Thyroid gland (tissue), 4 donors: ENCODE measurements at regions not wholly inside any gene's neighbourhood (a gene's known extent, or its start where the extent isn't known, plus 50 kb on each side); places are given as distances from the start of the nearest gene placed in this dataset.

Source experiments
- DNase-seq, 2 donors: peaks; one replicate each; pipeline ENCODE4 v3.0.0-alpha.2; 2019
- H3K27ac ChIP-seq, 3 donors: fragments of 200-600 bp; sonication (generic); 1 replicate in 2 of 3; 2 replicates in 1 of 3; pipeline ENCODE4 v1.5.1; 2016 to 2019; ENCODE audit warnings: mild to moderate bottlenecking in 1 of 3, moderate library complexity in 1 of 3
- H3K27me3 ChIP-seq: fragments of 200-600 bp; sonication (generic); one replicate; pipeline ENCODE4 v1.5.1; 2019
- H3K36me3 ChIP-seq, 2 donors: fragments of 200-600 bp; sonication (generic); one replicate each; pipeline ENCODE4 v1.5.1; 2016 to 2019
- H3K4me1 ChIP-seq, 2 donors: fragments of 200-600 bp; sonication (generic); one replicate each; pipeline ENCODE4 v1.5.1; 2017 to 2019
- H3K4me3 ChIP-seq, 3 donors: fragments of 200-600 bp; sonication (generic); replicated peaks in 1 of 3; 1 replicate in 2 of 3; 2 replicates in 1 of 3; pipeline ENCODE4 v1.5.1; 2016; ENCODE audit warnings: mild to moderate bottlenecking in 1 of 3
- H3K9me3 ChIP-seq: fragments of 200-600 bp; sonication (generic); one replicate; pipeline ENCODE4 v1.5.1; 2017
- POLR2A ChIP-seq, 2 donors: fragments of 450-650 bp; IDR thresholded peaks; one replicate each; pipeline ENCODE4 v1.6.1; 2017; ENCODE audit warnings: antibody characterized with exemption in 2 of 2, mild to moderate bottlenecking in 2 of 2, moderate library complexity in 1 of 2
- WGBS, 2 donors: methylation state at CpG; one replicate each; pipeline ENCODE4 v1.1.5; 2017; 5-methylcytosine and 5-hydroxymethylcytosine counted together
- intact Hi-C: fragments of 100-400 bp; cut with DNase I; formaldehyde crosslinking; loops from one replicate; pipeline ENCODE4 v1.15.1; 2023
- TF ChIP-seq, protein P1 (sequence below), 6 experiments: fragments of 200-600 bp in 3 of 6; fragments of 450-650 bp in 3 of 6; sonication (generic) in 3 of 6; IDR thresholded peaks; one replicate each; pipeline ENCODE4 v1.5.1; 2016 to 2019; ENCODE audit warnings: antibody characterized with exemption in 6 of 6, mild to moderate bottlenecking in 2 of 6, inconsistent platforms in 1 of 6, moderate library complexity in 1 of 6

DNA sequence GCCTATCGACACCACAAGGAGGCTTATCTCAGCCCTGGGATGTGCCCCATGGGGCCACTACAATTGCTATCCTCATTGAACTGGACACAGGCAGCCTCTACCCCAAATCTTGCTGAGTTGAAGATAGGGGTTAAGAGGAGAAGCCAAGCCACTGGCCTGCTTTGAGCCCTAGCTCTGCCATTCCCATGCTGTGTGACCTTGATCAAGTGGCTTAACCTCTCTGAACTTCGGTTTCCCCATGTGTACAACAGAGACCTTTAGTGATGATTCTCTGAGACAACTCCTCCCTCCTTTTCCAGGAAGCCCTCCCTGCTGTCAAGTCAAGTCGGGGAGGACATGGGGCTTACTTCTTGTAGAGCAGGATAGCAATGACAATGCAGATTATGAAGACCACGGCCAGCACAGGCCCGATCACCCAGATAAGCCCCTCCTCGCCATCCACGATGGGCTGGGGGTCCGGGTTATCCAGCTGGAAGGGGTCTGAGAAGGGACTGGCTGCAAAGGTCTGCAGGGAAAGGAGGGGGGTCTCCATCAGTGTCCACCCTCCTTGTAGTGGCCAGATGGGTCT, 121.6 kb downstream of the PTPRS start:
- no peaks in the 10 kb centered on the region for H3K4me1 ChIP-seq
- no peak overlapping the region for H3K27ac ChIP-seq
- TF ChIP-seq, protein P1, sequence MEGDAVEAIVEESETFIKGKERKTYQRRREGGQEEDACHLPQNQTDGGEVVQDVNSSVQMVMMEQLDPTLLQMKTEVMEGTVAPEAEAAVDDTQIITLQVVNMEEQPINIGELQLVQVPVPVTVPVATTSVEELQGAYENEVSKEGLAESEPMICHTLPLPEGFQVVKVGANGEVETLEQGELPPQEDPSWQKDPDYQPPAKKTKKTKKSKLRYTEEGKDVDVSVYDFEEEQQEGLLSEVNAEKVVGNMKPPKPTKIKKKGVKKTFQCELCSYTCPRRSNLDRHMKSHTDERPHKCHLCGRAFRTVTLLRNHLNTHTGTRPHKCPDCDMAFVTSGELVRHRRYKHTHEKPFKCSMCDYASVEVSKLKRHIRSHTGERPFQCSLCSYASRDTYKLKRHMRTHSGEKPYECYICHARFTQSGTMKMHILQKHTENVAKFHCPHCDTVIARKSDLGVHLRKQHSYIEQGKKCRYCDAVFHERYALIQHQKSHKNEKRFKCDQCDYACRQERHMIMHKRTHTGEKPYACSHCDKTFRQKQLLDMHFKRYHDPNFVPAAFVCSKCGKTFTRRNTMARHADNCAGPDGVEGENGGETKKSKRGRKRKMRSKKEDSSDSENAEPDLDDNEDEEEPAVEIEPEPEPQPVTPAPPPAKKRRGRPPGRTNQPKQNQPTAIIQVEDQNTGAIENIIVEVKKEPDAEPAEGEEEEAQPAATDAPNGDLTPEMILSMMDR (IDR thresholded peaks at IDR 0.05) = no peak
- 90 to 95% methylated on average over 8 of the region's 8 CpGs for WGBS, 2 donors
- H3K9me3 ChIP-seq = no peaks in the 10 kb centered on the region
- DNase-seq = no peak
- no peak overlapping the region for H3K4me3 ChIP-seq
- H3K27me3 ChIP-seq = no peaks in the 10 kb centered on the region
- intact Hi-C loops = no loop called here
- peaks cover 75 to 87% of the 10 kb centered on the region in 2 donors for H3K36me3 ChIP-seq

DNA sequence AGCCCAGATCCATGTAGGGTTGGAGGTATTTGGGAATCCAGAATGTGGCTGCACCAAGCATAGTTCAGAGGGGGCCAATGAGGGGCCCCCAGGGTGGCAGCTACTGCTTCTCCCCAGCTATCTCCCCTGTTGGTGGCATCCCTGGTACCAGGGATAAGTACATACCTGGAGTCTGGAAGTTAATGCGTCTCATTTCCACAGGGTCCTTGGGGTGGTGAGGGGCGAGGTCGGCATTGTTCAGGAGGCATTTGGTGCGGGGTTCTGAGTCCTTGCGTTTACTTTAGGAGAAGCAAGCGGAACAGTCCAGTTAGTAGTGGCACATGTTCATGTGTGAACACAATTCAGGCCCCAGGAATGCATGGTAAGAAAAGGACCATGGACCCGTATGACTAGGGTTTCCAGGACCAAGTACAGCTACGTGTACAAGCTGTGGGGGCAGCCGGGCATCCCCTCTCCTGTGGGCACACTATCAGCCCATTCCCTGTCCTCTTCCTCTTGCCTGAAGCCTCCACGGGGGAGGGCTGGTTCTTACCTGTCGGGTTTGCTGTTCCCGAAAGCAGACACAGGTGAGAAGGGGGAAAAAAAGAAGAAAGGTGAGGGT, 122.3 kb downstream of the PTPRS start:
- intact Hi-C loops = no loop called here
- Histone ChIP-seq H3K36me3 (peaks cover 78 to 92% of the 10 kb centered on the region in 2 donors), H3K9me3 (no peaks in the 10 kb centered on the region), H3K4me3 (no peak overlapping the region), H3K4me1 (no peaks in the 10 kb centered on the region), H3K27ac (no peak overlapping the region), H3K27me3 (no peaks in the 10 kb centered on the region)
- TF ChIP-seq, protein P1 (IDR thresholded peaks at IDR 0.05) = no peak
- no peak for TF ChIP-seq POLR2A (IDR thresholded peaks at IDR 0.05)
- 95 to 96% methylated on average over 12 of the region's 12 CpGs for WGBS, 2 donors
- DNase-seq = no peak

DNA sequence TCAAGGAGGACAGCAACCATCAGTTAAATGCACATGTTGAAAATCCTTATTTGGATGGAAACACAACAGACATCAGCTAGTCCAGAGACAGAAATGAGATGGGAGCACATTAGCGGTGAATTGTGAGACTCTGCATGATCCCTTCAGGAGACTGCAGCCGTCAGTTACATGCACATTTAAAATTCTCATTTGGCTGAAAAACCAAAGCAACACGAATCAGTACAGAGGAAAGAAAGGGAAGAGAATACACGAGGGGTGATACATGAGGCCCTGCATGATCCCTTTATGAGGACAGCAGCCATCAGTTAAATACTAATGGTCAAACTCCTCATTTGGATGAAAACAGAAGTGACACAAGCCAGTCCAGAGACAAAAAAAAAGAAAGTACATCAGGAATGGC, 123.4 kb downstream of the PTPRS start:
- DNase-seq = no peak
- 93% methylated on average over 4 of the region's 4 CpGs for WGBS, 2 donors
- intact Hi-C loops = no loop called here
- Histone ChIP-seq H3K4me3 (no peak overlapping the region), H3K27me3 (no peaks in the 10 kb centered on the region), H3K27ac (no peak overlapping the region), H3K9me3 (no peaks in the 10 kb centered on the region), H3K4me1 (no peaks in the 10 kb centered on the region), H3K36me3 (peaks cover 72 to 87% of the 10 kb centered on the region in 2 donors)
- TF ChIP-seq, protein P1 (IDR thresholded peaks at IDR 0.05) = no peak
- no peak for TF ChIP-seq POLR2A (IDR thresholded peaks at IDR 0.05)

DNA sequence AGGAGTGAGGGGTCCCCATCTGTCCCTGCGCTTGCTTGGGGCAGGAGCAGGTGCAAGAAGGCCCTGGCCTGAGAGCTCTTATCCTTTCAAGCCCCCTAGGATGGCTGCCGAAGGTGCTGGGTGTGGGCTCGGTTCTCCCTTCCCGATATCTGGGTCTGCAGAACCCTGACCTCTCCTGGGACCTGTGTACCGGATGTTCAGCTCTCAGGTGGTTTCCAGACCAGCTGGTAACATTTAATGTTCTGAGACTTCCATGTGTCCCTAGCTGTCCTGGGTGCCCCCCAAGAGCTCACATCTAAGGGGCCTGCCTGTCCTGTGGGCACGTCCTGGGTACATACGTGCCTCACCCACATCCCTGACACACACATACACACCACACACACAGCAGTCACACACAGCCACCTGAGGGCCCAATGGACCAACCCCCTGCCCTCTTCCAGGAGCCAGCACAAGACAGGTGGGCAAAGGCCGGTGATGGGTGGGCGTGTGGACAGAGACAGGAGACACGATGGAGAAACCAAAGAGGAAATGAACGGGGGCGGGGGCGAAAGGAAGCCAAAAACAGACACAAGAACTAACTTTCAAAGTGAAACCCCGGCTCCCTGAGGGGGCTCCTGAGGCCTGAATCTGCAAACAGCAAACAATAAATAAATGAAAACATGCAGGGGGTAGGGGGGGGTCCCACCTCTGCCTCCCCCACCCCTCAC, 124.3 kb downstream of the PTPRS start:
- no peak for DNase-seq
- H3K36me3 ChIP-seq = peaks cover 75 to 90% of the 10 kb centered on the region in 2 donors
- H3K9me3 ChIP-seq = no peaks in the 10 kb centered on the region
- 92 to 93% methylated on average over 14 of the region's 14 CpGs for WGBS, 2 donors
- no peaks in the 10 kb centered on the region for H3K4me1 ChIP-seq
- TF ChIP-seq, protein P1 (IDR thresholded peaks at IDR 0.05) = no peak
- no peak for TF ChIP-seq POLR2A (IDR thresholded peaks at IDR 0.05)
- intact Hi-C loops = no loop called here
- no peak overlapping the region for H3K27ac ChIP-seq
- no peak overlapping the region for H3K4me3 ChIP-seq
- no peaks in the 10 kb centered on the region for H3K27me3 ChIP-seq

DNA sequence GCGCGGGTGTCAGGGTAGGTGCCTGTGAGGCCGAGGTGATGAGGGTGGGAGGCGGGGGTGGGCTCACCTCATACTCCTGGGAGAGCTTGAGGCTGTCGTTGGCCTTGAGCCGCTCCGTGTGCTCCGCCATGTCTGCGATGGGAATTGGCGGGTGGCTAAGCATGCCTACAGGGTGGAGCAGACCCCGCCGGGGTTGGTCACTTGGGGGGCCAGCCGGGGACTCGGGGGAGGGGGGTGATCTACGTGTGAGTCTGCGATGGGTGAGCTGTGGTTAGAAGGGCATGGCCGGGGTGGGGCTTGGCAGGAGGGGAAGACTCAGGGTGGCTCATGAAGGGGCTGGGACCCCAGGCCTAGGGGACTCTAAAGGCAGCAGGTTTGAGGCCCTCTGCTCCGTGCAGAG, 125.2 kb downstream of the PTPRS start:
- Histone ChIP-seq H3K27me3 (no peaks in the 10 kb centered on the region), H3K36me3 (peaks cover 75 to 90% of the 10 kb centered on the region in 2 donors), H3K27ac (no peak overlapping the region), H3K9me3 (no peaks in the 10 kb centered on the region), H3K4me3 (no peak overlapping the region), H3K4me1 (no peaks in the 10 kb centered on the region)
- WGBS, 2 donors = 92 to 93% methylated on average over 13 to 18 of the region's 18 CpGs
- intact Hi-C loops = no loop called here
- no peak for DNase-seq
- no peak for TF ChIP-seq POLR2A (IDR thresholded peaks at IDR 0.05)
- TF ChIP-seq, protein P1 (IDR thresholded peaks at IDR 0.05) = no peak
